ENCODE measurements at regions not wholly inside any gene's neighbourhood (a gene's known extent, or its start where the extent isn't known, plus 50 kb on each side); places are given as distances from the start of the nearest gene placed in this dataset.
"Not testable (repeated sequence)": the region's sequence is repeated elsewhere in the genome, so short reads cannot be mapped to it uniquely, and the experiment has no call there.

DNA sequence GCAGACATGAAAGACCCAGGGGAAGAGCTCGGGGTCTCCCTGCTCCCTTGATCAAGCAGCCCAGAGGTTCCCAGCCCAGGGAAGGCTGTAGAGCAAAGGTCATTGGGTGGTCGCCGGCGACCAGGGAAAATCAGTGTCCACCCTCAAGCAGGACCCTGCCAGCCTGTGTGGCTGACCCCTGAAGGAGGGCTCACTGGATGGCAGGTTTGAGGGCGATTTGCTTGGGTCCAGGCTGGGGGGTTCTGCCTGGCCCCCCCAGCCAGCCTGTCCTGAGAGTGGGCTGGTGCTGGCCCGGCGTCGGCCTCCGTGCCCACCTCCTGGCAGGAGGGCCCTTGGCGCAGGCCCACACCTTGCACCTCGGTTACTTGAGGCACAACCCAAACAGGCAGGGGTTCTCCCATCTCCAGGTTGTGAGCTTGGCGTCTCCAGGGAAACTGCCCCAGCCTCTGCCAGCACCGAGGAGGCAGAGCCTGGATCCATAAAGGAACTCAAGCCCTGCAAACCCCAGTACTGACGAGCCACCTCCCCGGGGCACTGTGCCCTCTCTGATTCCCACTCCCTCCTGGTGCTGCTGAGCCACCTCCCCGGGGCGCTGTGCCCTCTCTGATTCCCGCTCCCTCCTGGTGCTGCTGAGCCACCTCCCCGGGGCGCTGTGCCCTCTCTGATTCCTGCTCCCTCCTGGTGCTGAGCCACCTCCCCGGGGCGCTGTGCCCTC, 329.0 kb upstream of the SFSWAP start:
- DNase-seq, result peak; percentile 51

GRCh38 chr12:131383291-131383690, 327.6 kb upstream of the SFSWAP start:
- peak; percentile 47 for DNase-seq

DNA sequence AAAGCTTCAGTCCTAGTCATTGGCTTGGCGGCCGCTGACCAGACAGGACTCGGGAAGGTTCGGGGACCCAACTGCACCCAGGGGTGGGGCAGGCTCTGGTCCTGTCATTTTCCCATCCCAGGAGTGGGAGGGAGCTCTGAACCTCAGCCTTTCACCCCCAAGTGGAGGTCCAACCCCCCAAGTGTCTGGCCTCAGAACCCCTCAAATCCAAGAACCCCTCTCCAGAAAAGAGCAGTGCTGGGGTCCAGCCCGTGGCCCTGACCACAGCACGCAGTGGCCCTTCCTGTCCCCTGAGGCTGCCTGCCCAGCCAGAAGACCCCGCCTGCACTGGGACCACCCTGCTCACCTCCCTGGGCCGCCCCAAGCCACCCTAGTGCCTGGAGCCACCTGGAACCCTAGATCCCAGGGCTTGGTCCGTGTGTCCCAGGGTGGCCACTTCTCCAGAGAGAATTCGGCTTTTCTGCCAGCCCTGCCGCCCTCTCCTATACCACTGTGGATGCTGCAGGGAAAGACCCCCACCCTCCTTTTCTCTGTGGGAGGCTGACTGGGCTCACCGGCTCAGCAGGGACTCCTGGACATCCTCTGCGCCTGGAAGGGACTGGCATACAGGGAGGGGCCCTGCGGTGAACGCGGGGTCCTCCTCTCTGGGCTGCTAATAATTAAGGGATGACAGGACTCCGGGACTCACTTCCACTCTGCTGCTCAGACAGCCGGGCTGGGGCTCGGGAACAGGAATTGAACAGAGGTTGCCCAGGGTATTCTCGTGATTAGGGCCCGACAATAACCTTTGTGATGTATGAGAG, 326.9 kb upstream of the SFSWAP start:
- DNase-seq, result peak; percentile 51

DNA sequence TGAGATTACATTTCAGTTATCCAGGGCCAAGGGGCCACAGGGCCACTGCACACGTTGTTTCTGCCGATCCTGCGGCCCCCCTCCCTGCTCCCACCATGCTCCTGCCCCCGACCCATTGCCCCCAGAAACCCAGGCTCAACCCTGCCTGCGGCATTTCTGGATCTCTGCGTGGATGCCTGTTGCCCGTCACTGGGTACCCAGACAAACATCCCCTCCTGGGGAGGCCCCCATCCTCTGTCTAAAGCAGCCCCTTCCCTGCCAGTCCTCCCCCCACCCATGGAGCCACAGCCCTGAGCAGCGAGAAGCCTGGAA, 326.4 kb upstream of the SFSWAP start:
- no peak for DNase-seq

- DNase-seq, result no peak
These were observed 325.4 kb upstream of the SFSWAP start for GRCh38 chr12:131385313-131386166.

GRCh38 chr12:131386167-131386521, 324.7 kb upstream of the SFSWAP start:
- DNase-seq, result peak; percentile 55

DNA sequence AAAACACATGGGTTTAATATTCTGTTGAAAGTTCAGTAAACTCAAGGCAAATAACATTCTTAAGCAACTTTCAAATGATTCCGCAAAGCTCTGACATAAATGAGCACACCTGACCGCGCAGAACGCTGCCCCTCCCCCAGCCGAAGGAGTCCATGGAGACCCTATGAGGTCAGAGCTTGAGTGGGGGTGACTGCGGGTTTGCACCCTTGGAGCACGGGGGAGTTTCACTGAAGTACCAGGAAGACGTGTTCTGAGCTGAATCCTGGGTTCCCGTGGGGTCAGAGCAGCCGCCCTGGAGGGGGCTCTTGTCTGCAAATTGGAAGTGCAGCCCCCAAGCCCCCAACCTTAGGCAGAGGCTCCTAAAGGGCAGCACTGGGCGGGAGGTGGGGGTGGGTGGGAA, 324.1 kb upstream of the SFSWAP start:
- DNase-seq, result peak; percentile 52

DNA sequence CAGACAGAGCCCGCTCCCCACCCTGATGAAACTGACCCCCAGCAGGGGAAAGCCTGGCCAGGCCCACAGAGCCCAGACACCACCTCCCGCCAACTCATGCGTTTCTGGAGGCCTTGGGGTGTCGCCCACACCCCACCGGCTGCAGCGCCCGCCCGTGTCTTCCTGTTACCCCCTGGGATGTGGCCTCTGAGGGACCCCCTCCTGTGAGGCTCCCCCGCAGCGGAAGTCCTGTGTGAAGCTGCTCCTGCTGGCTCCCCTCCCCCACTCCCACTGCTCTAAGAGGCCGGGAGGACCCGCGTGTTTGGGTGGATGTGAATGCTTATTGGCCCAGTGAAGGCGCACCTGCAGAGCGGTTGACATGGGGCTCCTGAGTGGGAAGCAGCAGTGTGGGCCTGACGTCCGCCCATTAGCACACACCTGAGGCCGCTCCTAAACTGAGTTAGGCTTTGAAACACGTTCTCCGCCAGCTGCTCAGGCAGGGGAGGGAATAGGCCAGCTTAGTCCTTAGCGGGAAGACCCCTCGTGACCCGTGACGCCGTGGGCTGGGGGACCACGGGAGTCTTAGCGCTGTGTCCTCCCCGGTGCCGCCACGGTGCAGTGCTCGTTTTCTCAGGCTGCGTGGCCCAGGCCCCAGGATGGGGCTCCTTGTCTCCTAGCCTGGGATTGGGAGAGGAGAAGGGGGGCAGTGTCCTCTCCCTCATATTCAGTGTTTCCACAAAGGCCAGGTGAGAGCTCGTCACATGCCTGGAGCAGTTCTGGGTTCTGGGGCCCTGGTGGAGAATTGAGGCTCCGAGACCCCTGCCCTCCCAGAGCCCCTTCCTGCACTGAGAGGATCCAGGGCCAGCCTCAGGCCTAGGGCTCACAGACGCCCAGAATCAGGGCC, 323.4 kb upstream of the SFSWAP start:
- peak; percentile 54 for DNase-seq

DNA sequence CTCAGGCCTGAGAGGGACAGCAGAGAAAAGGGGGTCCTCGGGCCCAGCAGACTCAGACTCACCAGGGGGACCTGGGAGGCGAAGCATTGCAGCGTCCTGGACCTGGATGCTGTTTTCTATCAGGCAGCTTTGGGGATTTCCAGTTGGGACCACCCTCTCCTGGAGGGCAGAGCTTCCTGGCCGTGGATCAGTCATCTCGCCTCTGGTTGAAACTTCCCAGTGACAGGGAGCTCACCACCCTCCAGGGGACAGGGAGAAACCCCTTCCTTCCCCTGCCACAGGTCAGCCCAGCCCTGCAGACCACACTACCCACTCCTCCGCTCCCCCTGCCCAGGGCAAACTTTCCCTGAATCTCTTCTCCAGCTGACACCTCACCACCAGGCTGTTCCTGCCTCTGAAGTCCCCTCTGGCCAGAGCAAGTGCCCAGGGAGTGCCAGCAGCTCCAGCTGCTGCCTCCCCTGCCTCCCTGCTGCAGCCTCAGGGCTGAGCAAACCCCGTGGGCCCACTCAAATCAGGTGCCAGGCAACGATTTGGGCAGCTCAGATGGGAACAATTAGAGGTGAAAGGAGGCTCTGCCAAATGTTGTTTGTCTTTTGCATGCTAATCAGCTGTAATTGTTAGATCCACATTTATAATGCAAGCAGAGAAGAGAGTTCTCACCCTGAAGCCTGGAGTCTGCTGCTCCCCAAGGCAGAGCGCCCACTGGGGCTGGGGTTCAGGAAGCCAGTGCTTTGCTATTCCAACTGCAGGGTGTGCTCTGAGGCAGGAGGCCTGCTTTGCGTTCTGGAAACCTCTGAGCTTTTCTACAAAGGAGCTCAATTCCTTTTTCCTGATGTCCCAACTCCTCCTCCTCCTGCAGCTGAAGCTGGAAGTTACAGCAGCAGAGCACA, 322.5 kb upstream of the SFSWAP start:
- peak; percentile 53 for DNase-seq

- peak; percentile 53 for DNase-seq
These were observed 321.6 kb upstream of the SFSWAP start for GRCh38 chr12:131389054-131390013.

GRCh38 chr12:131390412-131391334, 320.2 kb upstream of the SFSWAP start:
- peak; percentile 86 for DNase-seq

GRCh38 chr12:131391399-131391798, 319.5 kb upstream of the SFSWAP start:
- peak; percentile 47 for DNase-seq

- DNase-seq, result not testable (repeated sequence)
These were observed 316.1 kb upstream of the SFSWAP start for GRCh38 chr12:131394752-131395151.

DNA sequence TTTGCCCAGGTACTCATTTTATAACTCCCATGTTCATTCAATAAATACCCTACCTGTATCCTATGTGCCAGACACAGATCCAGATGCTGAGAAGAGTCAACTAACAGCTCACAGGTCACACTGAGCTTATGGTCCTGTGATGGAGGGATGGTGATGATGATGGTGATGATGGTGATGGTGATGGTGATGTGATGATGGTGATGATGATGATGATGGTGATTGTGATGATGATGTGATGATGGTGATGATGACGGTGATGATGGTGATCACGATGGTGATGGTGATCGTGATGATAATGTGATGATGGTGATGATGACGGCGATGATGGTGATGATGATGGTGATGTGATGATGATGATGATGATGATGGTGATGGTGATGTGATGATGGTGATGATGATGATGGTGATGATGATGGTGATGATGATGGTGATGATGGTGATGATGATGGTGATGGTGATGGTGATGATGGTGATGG, 315.6 kb upstream of the SFSWAP start:
- not testable (repeated sequence) for DNase-seq

- no peak for DNase-seq
These were observed 314.8 kb upstream of the SFSWAP start for GRCh38 chr12:131395971-131396573.

- no peak for DNase-seq
These were observed 313.3 kb upstream of the SFSWAP start for GRCh38 chr12:131397493-131398181.

- no peak for DNase-seq
These were observed 311.9 kb upstream of the SFSWAP start for GRCh38 chr12:131399000-131399399.
